Fibroblast of lung (primary cell): ENCODE measurements at regions not wholly inside any gene's neighbourhood (a gene's known extent, or its start where the extent isn't known, plus 50 kb on each side); places are given as distances from the start of the nearest gene placed in this dataset.

Experiments used
- EZH2 ChIP-seq: IDR thresholded peaks from 2 replicates; pipeline ENCODE4 v1.5.1; 2012; ENCODE audit warnings: low read length, control low read depth, mild to moderate bottlenecking; ENCODE audit errors: missing control alignments
- TF ChIP-seq, protein P1 (sequence below), 2 donors: IDR thresholded peaks in 1 of 2; conservative IDR thresholded peaks in 1 of 2; 1 replicate in 1 of 2; 2 replicates in 1 of 2; pipeline ENCODE4 v1.5.1; 2011 to 2012; ENCODE audit warnings: low read length in 2 of 2, control low read depth in 1 of 2, inconsistent platforms in 1 of 2, low read depth in 1 of 2, mild to moderate bottlenecking in 1 of 2

GRCh38 chr3:6060251-6060650 lies 800.7 kb upstream of the GRM7 start:
- TF ChIP-seq, protein P1, sequence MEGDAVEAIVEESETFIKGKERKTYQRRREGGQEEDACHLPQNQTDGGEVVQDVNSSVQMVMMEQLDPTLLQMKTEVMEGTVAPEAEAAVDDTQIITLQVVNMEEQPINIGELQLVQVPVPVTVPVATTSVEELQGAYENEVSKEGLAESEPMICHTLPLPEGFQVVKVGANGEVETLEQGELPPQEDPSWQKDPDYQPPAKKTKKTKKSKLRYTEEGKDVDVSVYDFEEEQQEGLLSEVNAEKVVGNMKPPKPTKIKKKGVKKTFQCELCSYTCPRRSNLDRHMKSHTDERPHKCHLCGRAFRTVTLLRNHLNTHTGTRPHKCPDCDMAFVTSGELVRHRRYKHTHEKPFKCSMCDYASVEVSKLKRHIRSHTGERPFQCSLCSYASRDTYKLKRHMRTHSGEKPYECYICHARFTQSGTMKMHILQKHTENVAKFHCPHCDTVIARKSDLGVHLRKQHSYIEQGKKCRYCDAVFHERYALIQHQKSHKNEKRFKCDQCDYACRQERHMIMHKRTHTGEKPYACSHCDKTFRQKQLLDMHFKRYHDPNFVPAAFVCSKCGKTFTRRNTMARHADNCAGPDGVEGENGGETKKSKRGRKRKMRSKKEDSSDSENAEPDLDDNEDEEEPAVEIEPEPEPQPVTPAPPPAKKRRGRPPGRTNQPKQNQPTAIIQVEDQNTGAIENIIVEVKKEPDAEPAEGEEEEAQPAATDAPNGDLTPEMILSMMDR (conservative IDR thresholded peaks at IDR 0.05 in 1 of 2, IDR thresholded peaks at IDR 0.05 in 1 of 2; ENCODE audit: low read depth in 1 of 2, low read length in 2 of 2) = no peak
- no peak for TF ChIP-seq EZH2
